OCI-LY1 (cell line): ENCODE measurements at regions not wholly inside any gene's neighbourhood (a gene's known extent, or its start where the extent isn't known, plus 50 kb on each side); places are given as distances from the start of the nearest gene placed in this dataset.

Experiments used
- CTCF ChIP-seq: fragments of 200-600 bp; sonication (generic), shearing (Covaris generic); IDR thresholded peaks from 2 replicates; pipeline ENCODE4 v1.5.1; 2017; ENCODE audit warnings: mild to moderate bottlenecking, antibody characterized with exemption, low read length, moderate library complexity, mixed read lengths
- EZH2 ChIP-seq: fragments of 200-600 bp; sonication (generic), shearing (Covaris generic); IDR thresholded peaks from 2 replicates; pipeline ENCODE4 v1.8.0; 2017; ENCODE audit warnings: borderline replicate concordance, mixed run types, mild to moderate bottlenecking, antibody characterized with exemption, low read length, moderate library complexity, mixed read lengths

GRCh38 chr2:6785493-6785892 is 80.2 kb downstream of the CMPK2 start:
- TF ChIP-seq CTCF (no peak), EZH2 (no peak)
